B cell (primary cell): ENCODE measurements at regions not wholly inside any gene's neighbourhood (a gene's known extent, or its start where the extent isn't known, plus 50 kb on each side); places are given as distances from the start of the nearest gene placed in this dataset.

Source experiments
- ATAC-seq: fragments of 200-7000 bp; cut with Tn5 transposase; one replicate; pipeline ENCODE4 v1.10.0; 2021; ENCODE audit warnings: low read depth, mild to moderate bottlenecking, moderate number of reproducible peaks, moderate library complexity
- CTCF ChIA-PET: fragments of 350-600 bp; sonication (Branson Sonifier 250); formaldehyde crosslinking; loops from one replicate; lab custom pipeline; 2021; ENCODE audit warnings: antibody characterized with exemption, inconsistent platforms; lab: Charles Lee
- POLR2A ChIA-PET: fragments of 350-600 bp; sonication (Branson Sonifier 250); formaldehyde crosslinking; loops from one replicate; lab custom pipeline; 2021; ENCODE audit warnings: antibody characterized with exemption; lab: Charles Lee
- DNase-seq: peaks from one replicate; pipeline ENCODE4 v3.0.0; 2013
- H2AFZ ChIP-seq: 2 replicates; pipeline ENCODE4 v1.6.1; 2012; ENCODE audit warnings: mild to moderate bottlenecking, low read depth, low read length; ENCODE audit not compliant: insufficient read depth, poor library complexity, severe bottlenecking
- H3K27ac ChIP-seq, 2 donors: 1 replicate in 1 of 2; 2 replicates in 1 of 2; pipeline ENCODE4 v1.5.1; 2012 to 2013; ENCODE audit warnings: low read length in 2 of 2, mild to moderate bottlenecking in 2 of 2, moderate library complexity in 1 of 2
- H3K27me3 ChIP-seq, 4 experiments: fragments of 200-600 bp in 1 of 4; sonication (generic) in 1 of 4; replicated peaks in 1 of 4; 1 replicate in 2 of 4; 2 replicates in 2 of 4; pipeline versions ENCODE4 v1.6.1 to v1.7.0; 2013 to 2016; ENCODE audit warnings: low read length in 3 of 4, mild to moderate bottlenecking in 2 of 4, mixed read lengths in 1 of 4, moderate library complexity in 1 of 4; ENCODE audit not compliant: insufficient read depth in 4 of 4, control insufficient read depth in 3 of 4; ENCODE audit errors: control extremely low read depth in 1 of 4
- H3K36me3 ChIP-seq, 2 experiments: replicated peaks in 1 of 2; 1 replicate in 1 of 2; 2 replicates in 1 of 2; pipeline versions ENCODE4 v1.6.1 to v1.7.1; 2013; ENCODE audit warnings: low read length in 1 of 2; ENCODE audit not compliant: insufficient read depth in 2 of 2, control insufficient read depth in 1 of 2; ENCODE audit errors: control extremely low read depth in 1 of 2, extremely low read depth in 1 of 2
- H3K4me1 ChIP-seq, 2 donors: fragments of 200-600 bp in 1 of 2; sonication (generic) in 1 of 2; 1 replicate in 1 of 2; 2 replicates in 1 of 2; pipeline versions ENCODE4 v1.5.1 to v1.6.1; 2013 to 2017; ENCODE audit warnings: low read length in 2 of 2; ENCODE audit not compliant: control insufficient read depth in 2 of 2, insufficient read depth in 2 of 2
- H3K4me2 ChIP-seq: replicated peaks from 2 replicates; pipeline ENCODE3; 2012; ENCODE audit warnings: mild to moderate bottlenecking, low read depth, low read length; ENCODE audit not compliant: poor library complexity, severe bottlenecking
- H3K4me3 ChIP-seq, 5 experiments: fragments of 200-600 bp in 1 of 5; sonication (generic) in 1 of 5; 1 replicate in 3 of 5; 2 replicates in 2 of 5; pipeline versions ENCODE4 v1.5.1 to v1.7.0; 2011 to 2016; ENCODE audit warnings: low read length in 4 of 5, mild to moderate bottlenecking in 4 of 5, low read depth in 2 of 5, control low read depth in 1 of 5, moderate library complexity in 1 of 5; ENCODE audit not compliant: insufficient read depth in 1 of 5; ENCODE audit errors: control extremely low read depth in 1 of 5, extremely low read depth in 1 of 5
- H3K79me2 ChIP-seq: fragments of 200-600 bp; sonication (generic); one replicate; pipeline ENCODE4 v1.6.0; 2016; ENCODE audit warnings: low read length; ENCODE audit not compliant: control insufficient read depth, insufficient read depth
- H3K9ac ChIP-seq: fragments of 200-600 bp; sonication (generic); 2 replicates; pipeline ENCODE4 v1.6.1; 2017; ENCODE audit warnings: mild to moderate bottlenecking, low read length, moderate library complexity
- H3K9me3 ChIP-seq, 3 donors: one replicate each; pipeline versions ENCODE4 v1.6.1 to v1.7.1; 2013; ENCODE audit warnings: low read length in 2 of 3; ENCODE audit not compliant: control insufficient read depth in 2 of 3, insufficient read depth in 1 of 3; ENCODE audit errors: control extremely low read depth in 1 of 3
- H4K20me1 ChIP-seq: 2 replicates; pipeline ENCODE4 v1.6.0; 2012; ENCODE audit warnings: mild to moderate bottlenecking, low read length; ENCODE audit not compliant: insufficient read depth, control insufficient read depth, poor library complexity, severe bottlenecking
- H3K27ac Mint-ChIP-seq: one replicate; pipeline ENCODE4 v1.8.0; 2021; ENCODE audit warnings: mixed read lengths
- H3K27me3 Mint-ChIP-seq: one replicate; pipeline ENCODE4 v1.8.0; 2021; ENCODE audit warnings: mixed read lengths
- H3K4me1 Mint-ChIP-seq: one replicate; pipeline ENCODE4 v1.8.0; 2021; ENCODE audit warnings: mixed read lengths
- H3K4me3 Mint-ChIP-seq: one replicate; pipeline ENCODE4 v1.8.0; 2021; ENCODE audit warnings: mixed read lengths
- H3K9me3 Mint-ChIP-seq: one replicate; pipeline ENCODE4 v1.8.0; 2022; ENCODE audit warnings: mixed read lengths; ENCODE audit not compliant: insufficient read depth
- CTCF ChIP-seq: fragments of 200-600 bp; IDR thresholded peaks from one replicate; pipeline ENCODE4 v1.8.0; 2022; ENCODE audit warnings: antibody characterized with exemption, mild to moderate bottlenecking
- EZH2 ChIP-seq: IDR thresholded peaks from 2 replicates; pipeline ENCODE4 v1.6.1; 2012; ENCODE audit warnings: borderline replicate concordance, low read depth, mild to moderate bottlenecking, moderate library complexity, low read length; ENCODE audit not compliant: insufficient read depth, poor library complexity, severe bottlenecking
- WGBS: methylation state at CpG from one replicate; pipeline ENCODE4 v1.1.5; 2013; ENCODE audit warnings: missing lambda C conversion rate; ENCODE audit not compliant: insufficient coverage; 5-methylcytosine and 5-hydroxymethylcytosine counted together
- intact Hi-C: fragments of 100-400 bp; cut with micrococcal nuclease; formaldehyde crosslinking; loops from one replicate; pipeline ENCODE4 v1.10.0; 2022

GRCh38 chr20:39954621-39955020 lies 734.4 kb downstream of the MAFB start:
- no peak for DNase-seq
- Histone ChIP-seq H3K27ac (no peak overlapping the region), H3K36me3 (no peaks in the 10 kb centered on the region), H3K4me1 (no peaks in the 10 kb centered on the region), H3K27me3 (no peaks in the 10 kb centered on the region), H3K4me2 (no peak overlapping the region), H3K9ac (no peak overlapping the region), H3K9me3 (no peaks in the 10 kb centered on the region), H4K20me1 (no peaks in the 10 kb centered on the region), H3K79me2 (no peaks in the 10 kb centered on the region), H3K4me3 (no peak overlapping the region), H2AFZ (no peak overlapping the region)
- Mint-ChIP-seq H3K27me3 (peaks cover 15% of the 10 kb centered on the region), H3K9me3 (no peaks in the 10 kb centered on the region), H3K4me3 (no peak overlapping the region), H3K4me1 (no peaks in the 10 kb centered on the region), H3K27ac (no peak overlapping the region)
- CTCF ChIA-PET = no interaction called here
- POLR2A ChIA-PET = no interaction called here
- no peak for ATAC-seq
- TF ChIP-seq CTCF = no peak
- TF ChIP-seq EZH2 = no peak
- intact Hi-C loops = no loop called here
- WGBS = no CpG with 5 or more reads among the region's 2 CpGs

GRCh38 chr20:39946931-39947330 lies 742.1 kb downstream of the MAFB start:
- intact Hi-C loops = no loop called here
- Mint-ChIP-seq H3K4me3 (no peak overlapping the region), H3K9me3 (no peaks in the 10 kb centered on the region), H3K4me1 (no peaks in the 10 kb centered on the region), H3K27ac (no peak overlapping the region), H3K27me3 (peaks cover 14% of the 10 kb centered on the region)
- no peaks in the 10 kb centered on the region for H4K20me1 ChIP-seq
- TF ChIP-seq EZH2 (no peak), CTCF (no peak)
- no peak overlapping the region for H3K4me3 ChIP-seq
- no peaks in the 10 kb centered on the region for H3K79me2 ChIP-seq
- H2AFZ ChIP-seq = no peak overlapping the region
- ATAC-seq (no peak), DNase-seq (no peak)
- H3K27me3 ChIP-seq = no peaks in the 10 kb centered on the region
- no peaks in the 10 kb centered on the region for H3K9me3 ChIP-seq
- no peak overlapping the region for H3K9ac ChIP-seq
- ChIA-PET CTCF (no interaction called here), POLR2A (no interaction called here)
- H3K27ac ChIP-seq = no peak overlapping the region
- no CpG with 5 or more reads among the region's 2 CpGs for WGBS
- no peaks in the 10 kb centered on the region for H3K4me1 ChIP-seq
- H3K4me2 ChIP-seq = no peak overlapping the region
- no peaks in the 10 kb centered on the region for H3K36me3 ChIP-seq
